Stimulated activated CD4-positive, alpha-beta T cell treated with anti-CD3 and anti-CD28 coated beads, Interleukin-1b, Interleukin-23, amount 100 ng/mL, for 4 hours (primary cell): ENCODE measurements at regions not wholly inside any gene's neighbourhood (a gene's known extent, or its start where the extent isn't known, plus 50 kb on each side); places are given as distances from the start of the nearest gene placed in this dataset.

ENCODE experiments used
- DNase-seq, 2 donors: peaks; one replicate each; pipeline ENCODE4 v3.0.0-alpha.2; 2020; ENCODE audit warnings: low read depth in 2 of 2

DNA sequence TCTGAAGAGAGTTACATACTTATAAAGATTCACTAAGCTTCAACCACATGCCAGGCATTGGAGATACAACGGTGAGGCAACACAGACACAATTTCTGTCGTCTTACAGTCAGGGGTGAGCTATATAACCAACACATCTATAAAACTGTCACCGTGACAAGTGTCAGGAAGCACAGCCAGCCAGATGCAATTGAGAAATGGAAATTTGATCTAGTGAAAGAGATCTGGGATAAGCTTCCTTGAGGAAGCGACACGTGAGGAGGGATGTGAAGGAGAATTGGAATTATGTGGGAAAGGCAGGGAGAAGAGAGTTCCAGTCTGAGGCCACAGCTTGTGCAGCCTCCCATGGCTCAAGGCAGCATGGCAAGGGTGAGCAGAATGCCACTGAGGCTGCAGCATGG, 50.9 kb upstream of the ZNF354B start:
- no peak for DNase-seq

DNA sequence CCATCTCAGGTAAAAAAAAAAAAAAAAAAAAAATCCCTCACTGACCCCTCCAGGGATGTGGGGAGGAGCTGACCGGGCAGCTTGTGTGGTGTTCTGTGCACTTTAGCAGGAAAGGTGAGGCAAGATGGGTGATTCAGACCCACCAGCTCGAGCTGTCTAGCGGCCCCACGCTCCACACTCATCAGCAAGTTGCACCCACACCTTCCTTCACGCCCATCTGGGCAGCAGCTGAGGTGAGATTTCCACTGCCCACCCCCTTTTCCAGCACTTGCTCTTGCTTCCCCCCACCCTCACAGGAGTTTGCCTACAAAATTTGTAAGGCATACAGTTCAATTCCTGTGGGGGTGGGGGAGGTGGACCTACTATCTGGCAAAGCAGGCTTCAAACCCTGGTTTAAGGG, 58.7 kb upstream of the ZNF354B start:
- no peak for DNase-seq

GRCh38 chr5:178797546-178798440, 62.0 kb upstream of the ZNF354B start:
- DNase-seq, result no peak

DNA sequence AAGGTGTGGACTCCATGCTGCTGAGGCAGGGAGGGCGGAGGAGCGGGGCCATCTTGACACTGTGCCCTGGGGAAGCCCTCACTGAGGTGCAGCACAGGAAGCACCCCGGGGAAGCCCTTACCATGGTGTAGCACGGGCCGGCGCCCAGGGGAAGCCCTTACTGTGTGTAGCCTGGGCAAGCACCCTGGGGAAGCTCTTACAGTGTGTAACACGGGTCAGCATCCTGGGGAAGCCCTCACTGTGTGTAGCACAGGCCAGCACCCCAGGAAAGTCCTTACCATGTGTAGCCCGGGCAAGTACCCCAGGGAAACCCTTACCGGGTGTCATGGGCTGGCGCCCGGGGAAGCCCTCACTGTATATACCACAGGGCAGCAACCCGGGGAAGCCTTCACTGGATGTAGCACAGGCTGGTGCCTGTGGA, 62.6 kb upstream of the ZNF354B start:
- DNase-seq, result no peak

DNA sequence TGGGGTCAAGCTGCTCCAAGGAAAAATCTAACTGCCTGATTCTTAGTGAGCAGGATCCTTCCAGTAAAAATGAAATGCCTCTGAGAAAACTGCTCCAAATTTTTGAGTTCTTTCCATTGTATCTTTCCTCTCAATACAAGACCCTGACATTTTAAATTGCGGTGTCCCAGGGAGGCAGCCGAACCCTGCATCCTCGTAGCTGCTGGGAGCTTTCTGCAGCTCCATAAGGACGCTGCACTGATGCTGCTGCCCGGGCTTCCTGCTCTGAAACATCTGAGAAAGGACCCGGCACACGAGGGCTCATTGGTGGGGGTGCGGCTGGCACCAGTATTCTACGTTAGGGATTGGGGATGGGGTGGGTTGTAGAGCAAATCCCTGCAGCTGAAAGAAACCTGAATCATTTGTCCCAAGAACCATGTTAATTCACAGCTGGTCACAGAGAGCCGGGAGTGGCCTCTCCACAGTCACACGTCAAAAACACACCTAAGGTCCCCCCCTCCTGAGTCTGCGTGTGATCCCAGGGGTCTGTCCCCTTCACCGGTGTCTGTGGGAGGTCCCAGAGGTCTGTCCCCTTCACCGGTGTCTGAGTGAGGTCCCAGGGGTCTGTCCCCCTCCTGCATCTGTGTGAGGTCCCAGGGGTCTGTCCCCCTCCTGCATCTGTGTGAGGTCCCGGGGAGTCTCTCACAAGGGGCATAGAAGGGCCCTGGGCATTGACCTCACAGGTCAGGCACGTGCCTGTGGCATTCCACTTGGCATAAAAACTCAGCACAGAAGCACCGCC, 63.4 kb upstream of the ZNF354B start:
- no peak for DNase-seq

DNA sequence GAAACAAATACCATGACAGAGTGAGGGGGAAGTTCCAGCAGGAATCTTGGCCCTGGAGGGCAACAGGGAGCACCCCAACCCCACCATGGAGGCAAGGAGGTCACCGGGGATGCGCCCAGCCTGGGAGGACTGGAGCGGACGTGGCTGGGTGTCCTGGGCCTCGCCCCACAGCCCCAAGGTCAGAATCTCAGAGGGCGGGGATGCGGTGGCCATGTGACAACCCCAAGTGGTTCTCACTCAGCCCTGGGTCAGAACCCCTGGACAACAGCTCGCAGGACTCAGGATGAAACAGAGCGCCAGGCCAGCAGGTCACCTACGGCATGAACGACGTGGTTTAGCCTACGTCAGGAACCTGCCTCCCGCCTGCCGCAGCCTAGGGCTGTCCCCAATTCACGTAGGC, 64.0 kb upstream of the ZNF354A start:
- no peak for DNase-seq

- DNase-seq, result no peak
Observed at GRCh38 chr5:178793696-178794095, 63.2 kb upstream of the ZNF354A start.

- DNase-seq, result peak in 1 of 2 donors; percentile 7
Observed at GRCh38 chr5:178793151-178793550, 62.7 kb upstream of the ZNF354A start.

- DNase-seq, result no peak
Observed at GRCh38 chr5:178791976-178792375, 61.5 kb upstream of the ZNF354A start.

GRCh38 chr5:178790371-178790770, 59.9 kb upstream of the ZNF354A start:
- DNase-seq, result no peak

GRCh38 chr5:178788381-178789085, 58.1 kb upstream of the ZNF354A start:
- no peak for DNase-seq

- no peak for DNase-seq
Observed at GRCh38 chr5:178787889-178788288, 57.4 kb upstream of the ZNF354A start.

GRCh38 chr5:178786859-178787499, 56.5 kb upstream of the ZNF354A start:
- no peak for DNase-seq

- no peak for DNase-seq
Observed at GRCh38 chr5:178786417-178786816, 56.0 kb upstream of the ZNF354A start.

GRCh38 chr5:178785999-178786398, 55.5 kb upstream of the ZNF354A start:
- DNase-seq, result no peak

- no peak for DNase-seq
Observed at GRCh38 chr5:178784391-178784790, 53.9 kb upstream of the ZNF354A start.

GRCh38 chr5:178781936-178782335, 51.5 kb upstream of the ZNF354A start:
- no peak for DNase-seq

GRCh38 chr5:178780581-178781498, 50.4 kb upstream of the ZNF354A start:
- DNase-seq, result no peak
